GM23338 (cell line): ENCODE measurements at regions not wholly inside any gene's neighbourhood (a gene's known extent, or its start where the extent isn't known, plus 50 kb on each side); places are given as distances from the start of the nearest gene placed in this dataset.
A peak's percentile ranks its signal among the peaks of the same experiment; 100 is the strongest.
"Not testable (repeated sequence)": the region's sequence is repeated elsewhere in the genome, so short reads cannot be mapped to it uniquely, and the experiment has no call there.

Experiments
- ATAC-seq: fragments of 200-7000 bp; cut with Tn5 transposase; 3 replicates; pipeline ENCODE4 v1.9.1; 2020
- DNase-seq: peaks from one replicate; pipeline ENCODE4 v3.0.0-alpha.2; 2015; ENCODE audit warnings: low spot score
- H2AFZ ChIP-seq: fragments of 200-600 bp; sonication (generic); 2 replicates; pipeline ENCODE4 v1.8.0; 2016; ENCODE audit warnings: antibody characterized with exemption, mild to moderate bottlenecking, moderate library complexity
- H3F3A ChIP-seq: fragments of 200-600 bp; sonication (generic); replicated peaks from 2 replicates; pipeline ENCODE4 v1.8.0; 2017; ENCODE audit warnings: antibody characterized with exemption, mixed run types, low read depth
- H3K27ac ChIP-seq: fragments of 200-600 bp; sonication (generic); 2 replicates; pipeline ENCODE4 v1.6.1; 2016; ENCODE audit warnings: low read depth
- H3K27me3 ChIP-seq: fragments of 200-600 bp; sonication (generic); 2 replicates; pipeline ENCODE4 v1.8.0; 2016; ENCODE audit warnings: mild to moderate bottlenecking, mixed run types, moderate library complexity; ENCODE audit not compliant: insufficient read depth
- H3K36me3 ChIP-seq: fragments of 200-600 bp; sonication (generic); 2 replicates; pipeline ENCODE4 v1.8.0; 2016; ENCODE audit warnings: mild to moderate bottlenecking; ENCODE audit not compliant: insufficient read depth
- H3K4me1 ChIP-seq: fragments of 200-600 bp; sonication (generic); 2 replicates; pipeline ENCODE4 v1.8.0; 2016; ENCODE audit warnings: mild to moderate bottlenecking, moderate library complexity; ENCODE audit not compliant: insufficient read depth
- H3K4me2 ChIP-seq: fragments of 200-600 bp; sonication (generic); 2 replicates; pipeline ENCODE4 v1.7.1; 2017; ENCODE audit warnings: mixed run types
- H3K4me3 ChIP-seq: fragments of 200-600 bp; sonication (generic); 2 replicates; pipeline ENCODE4 v1.6.1; 2016; ENCODE audit warnings: mixed run types
- H3K79me2 ChIP-seq: fragments of 200-600 bp; sonication (generic); replicated peaks from 2 replicates; pipeline ENCODE4 v1.8.0; 2017; ENCODE audit warnings: mild to moderate bottlenecking; ENCODE audit not compliant: insufficient read depth
- H3K9me2 ChIP-seq: fragments of 200-600 bp; sonication (generic); 2 replicates; pipeline ENCODE4 v1.8.0; 2017; ENCODE audit not compliant: insufficient read depth
- H4K20me1 ChIP-seq: fragments of 200-600 bp; sonication (generic); replicated peaks from 2 replicates; pipeline ENCODE4 v1.8.0; 2017; ENCODE audit warnings: mild to moderate bottlenecking; ENCODE audit not compliant: insufficient read depth
- H3K27ac Mint-ChIP-seq: 2 replicates; pipeline ENCODE4 v1.8.0; 2020; ENCODE audit warnings: inconsistent platforms, mild to moderate bottlenecking, moderate library complexity, mixed read lengths
- H3K27me3 Mint-ChIP-seq: 3 replicates; pipeline ENCODE4 v1.8.0; 2022; ENCODE audit warnings: low read depth, mild to moderate bottlenecking, moderate library complexity, mixed read lengths, inconsistent platforms; ENCODE audit not compliant: insufficient read depth, poor library complexity
- H3K36me3 Mint-ChIP-seq: 3 replicates; pipeline ENCODE4 v1.8.0; 2021; ENCODE audit warnings: low read depth, mild to moderate bottlenecking, inconsistent platforms, moderate library complexity, mixed read lengths
- H3K4me1 Mint-ChIP-seq: 3 replicates; pipeline ENCODE4 v1.8.0; 2020; ENCODE audit warnings: mild to moderate bottlenecking, inconsistent platforms, mixed read lengths
- H3K4me3 Mint-ChIP-seq: 3 replicates; pipeline ENCODE4 v1.8.0; 2021; ENCODE audit warnings: moderate library complexity, mild to moderate bottlenecking, inconsistent platforms, mixed read lengths
- H3K9me3 Mint-ChIP-seq: 3 replicates; pipeline ENCODE4 v1.8.0; 2020; ENCODE audit warnings: moderate library complexity, mild to moderate bottlenecking, inconsistent platforms, mixed read lengths

GRCh38 chr21:7774219-7774618, 2747.2 kb upstream of the TPTE start:
- not testable (repeated sequence) for H3K27me3 Mint-ChIP-seq, H3K27me3 ChIP-seq, H2AFZ ChIP-seq, H3K36me3 ChIP-seq, H3K4me3 Mint-ChIP-seq, H3K4me3 ChIP-seq, DNase-seq, H3K9me2 ChIP-seq, H3K4me2 ChIP-seq, H3K4me1 ChIP-seq, H3K27ac Mint-ChIP-seq, H3K79me2 ChIP-seq, H3F3A ChIP-seq, H3K9me3 Mint-ChIP-seq, H3K27ac ChIP-seq, H3K4me1 Mint-ChIP-seq, H3K36me3 Mint-ChIP-seq, H4K20me1 ChIP-seq
- peak; percentile 84 for ATAC-seq

- H3K79me2 ChIP-seq, H4K20me1 ChIP-seq, H3K4me2 ChIP-seq, H3K9me2 ChIP-seq, H3F3A ChIP-seq, H3K4me1 ChIP-seq, H3K27me3 ChIP-seq, H3K4me3 ChIP-seq, H3K27ac ChIP-seq, H3K36me3 Mint-ChIP-seq, H3K9me3 Mint-ChIP-seq, ATAC-seq, H3K4me1 Mint-ChIP-seq, H3K4me3 Mint-ChIP-seq, H2AFZ ChIP-seq, H3K27me3 Mint-ChIP-seq, DNase-seq, H3K27ac Mint-ChIP-seq, H3K36me3 ChIP-seq: not testable (repeated sequence)
Measured at GRCh38 chr21:7775327-7775984, 2745.9 kb upstream of the TPTE start.

- not testable (repeated sequence) for H3K27ac Mint-ChIP-seq, H3K9me2 ChIP-seq
Measured at GRCh38 chr21:7776035-7776434, 2745.3 kb upstream of the TPTE start.

GRCh38 chr21:7776622-7777021, 2744.8 kb upstream of the TPTE start:
- H3K4me2 ChIP-seq, H3K4me3 Mint-ChIP-seq, H3K79me2 ChIP-seq, H2AFZ ChIP-seq, DNase-seq, H3K27ac ChIP-seq, H3K9me3 Mint-ChIP-seq, ATAC-seq, H3K9me2 ChIP-seq, H3K36me3 ChIP-seq, H3K27me3 Mint-ChIP-seq, H3K4me3 ChIP-seq, H3K4me1 ChIP-seq, H4K20me1 ChIP-seq, H3K36me3 Mint-ChIP-seq, H3K27ac Mint-ChIP-seq, H3K4me1 Mint-ChIP-seq, H3K27me3 ChIP-seq, H3F3A ChIP-seq: not testable (repeated sequence)

More at GRCh38 chr21:7776035-7776434, 2745.3 kb upstream of the TPTE start:
- H3K4me1 Mint-ChIP-seq, H3F3A ChIP-seq, H3K36me3 ChIP-seq, H3K4me1 ChIP-seq, H4K20me1 ChIP-seq, H3K27ac ChIP-seq, H3K4me3 Mint-ChIP-seq, ATAC-seq, DNase-seq, H3K79me2 ChIP-seq, H3K36me3 Mint-ChIP-seq, H3K27me3 Mint-ChIP-seq, H3K27me3 ChIP-seq, H3K4me3 ChIP-seq, H3K9me3 Mint-ChIP-seq, H2AFZ ChIP-seq, H3K4me2 ChIP-seq: not testable (repeated sequence)

GRCh38 chr21:7777289-7777688, 2744.1 kb upstream of the TPTE start:
- H3K9me2 ChIP-seq, H3K27me3 ChIP-seq, H3K4me1 Mint-ChIP-seq, H3K36me3 ChIP-seq, H3K4me1 ChIP-seq, H3K36me3 Mint-ChIP-seq, H3K4me3 Mint-ChIP-seq, H4K20me1 ChIP-seq, H3K27ac Mint-ChIP-seq, H2AFZ ChIP-seq, H3K9me3 Mint-ChIP-seq, H3K4me3 ChIP-seq, H3K79me2 ChIP-seq, H3F3A ChIP-seq, ATAC-seq, H3K4me2 ChIP-seq, H3K27ac ChIP-seq, H3K27me3 Mint-ChIP-seq: not testable (repeated sequence)
- DNase-seq, result peak; percentile 0

GRCh38 chr21:7787427-7788078, 2733.8 kb upstream of the TPTE start:
- not testable (repeated sequence) for H3K27me3 ChIP-seq, H3K4me3 Mint-ChIP-seq, H2AFZ ChIP-seq, H3K27ac ChIP-seq, H3K4me1 ChIP-seq, H3K36me3 ChIP-seq, ATAC-seq, H4K20me1 ChIP-seq, H3K4me1 Mint-ChIP-seq, H3K4me3 ChIP-seq, H3K27me3 Mint-ChIP-seq, H3K27ac Mint-ChIP-seq, H3K4me2 ChIP-seq, H3K36me3 Mint-ChIP-seq, H3K9me2 ChIP-seq, H3K79me2 ChIP-seq, DNase-seq, H3F3A ChIP-seq, H3K9me3 Mint-ChIP-seq
